Fibroblast of mammary gland (primary cell): ENCODE measurements at regions not wholly inside any gene's neighbourhood (a gene's known extent, or its start where the extent isn't known, plus 50 kb on each side); places are given as distances from the start of the nearest gene placed in this dataset.

Experiments
- DNase-seq: peaks from one replicate; pipeline ENCODE4 v3.0.0-alpha.2; 2010; ENCODE audit warnings: low read depth
- H3K4me3 ChIP-seq: 2 replicates; pipeline ENCODE4 v1.5.1; 2011; ENCODE audit warnings: low read depth, mild to moderate bottlenecking, low read length, moderate library complexity; ENCODE audit not compliant: control insufficient read depth
- TF ChIP-seq, protein P1 (sequence below): conservative IDR thresholded peaks from 2 replicates; pipeline ENCODE4 v1.5.1; 2011; ENCODE audit warnings: low read depth, low read length, inconsistent platforms; ENCODE audit not compliant: control insufficient read depth, insufficient read depth

DNA sequence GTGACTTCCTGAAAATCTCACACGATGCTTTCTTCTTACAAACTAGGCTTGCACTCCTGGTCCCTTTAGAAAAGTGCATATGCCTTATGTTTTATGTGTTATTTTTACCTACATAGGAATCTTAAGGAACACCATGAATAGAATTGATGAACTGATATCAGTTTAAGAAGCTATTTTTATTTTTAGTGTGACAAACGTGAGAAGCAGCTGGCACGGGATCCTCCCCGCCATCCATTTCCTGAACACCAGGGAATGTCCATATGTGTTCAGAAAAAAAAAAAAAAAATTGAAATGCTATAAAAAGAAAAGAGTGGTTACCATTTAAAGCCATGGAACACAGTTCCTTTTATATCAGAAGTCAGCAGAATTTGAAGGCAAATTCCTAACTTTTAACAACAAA, 1096.1 kb upstream of the PRKX start:
- TF ChIP-seq, protein P1, sequence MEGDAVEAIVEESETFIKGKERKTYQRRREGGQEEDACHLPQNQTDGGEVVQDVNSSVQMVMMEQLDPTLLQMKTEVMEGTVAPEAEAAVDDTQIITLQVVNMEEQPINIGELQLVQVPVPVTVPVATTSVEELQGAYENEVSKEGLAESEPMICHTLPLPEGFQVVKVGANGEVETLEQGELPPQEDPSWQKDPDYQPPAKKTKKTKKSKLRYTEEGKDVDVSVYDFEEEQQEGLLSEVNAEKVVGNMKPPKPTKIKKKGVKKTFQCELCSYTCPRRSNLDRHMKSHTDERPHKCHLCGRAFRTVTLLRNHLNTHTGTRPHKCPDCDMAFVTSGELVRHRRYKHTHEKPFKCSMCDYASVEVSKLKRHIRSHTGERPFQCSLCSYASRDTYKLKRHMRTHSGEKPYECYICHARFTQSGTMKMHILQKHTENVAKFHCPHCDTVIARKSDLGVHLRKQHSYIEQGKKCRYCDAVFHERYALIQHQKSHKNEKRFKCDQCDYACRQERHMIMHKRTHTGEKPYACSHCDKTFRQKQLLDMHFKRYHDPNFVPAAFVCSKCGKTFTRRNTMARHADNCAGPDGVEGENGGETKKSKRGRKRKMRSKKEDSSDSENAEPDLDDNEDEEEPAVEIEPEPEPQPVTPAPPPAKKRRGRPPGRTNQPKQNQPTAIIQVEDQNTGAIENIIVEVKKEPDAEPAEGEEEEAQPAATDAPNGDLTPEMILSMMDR: no peak
- DNase-seq: no peak
- no peak overlapping the region for H3K4me3 ChIP-seq

DNA sequence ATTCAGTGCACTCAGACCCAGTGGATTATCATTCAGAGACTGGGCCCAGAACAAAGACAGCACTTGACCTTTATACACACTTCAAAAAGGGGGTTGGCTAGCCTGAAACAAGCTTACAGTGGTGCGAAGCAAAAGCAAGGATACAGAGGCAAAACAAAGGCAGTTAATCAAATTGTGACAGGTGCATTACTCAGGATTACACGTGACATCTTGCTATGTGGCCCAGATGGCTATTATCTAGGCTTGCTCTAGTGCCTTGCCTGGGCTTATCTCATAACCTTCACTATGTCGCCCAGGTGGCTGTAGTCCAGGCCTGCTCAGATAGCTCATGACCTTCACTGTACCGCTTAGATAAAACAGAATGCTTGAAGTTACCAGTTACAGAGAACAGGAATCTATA, 1092.1 kb upstream of the PRKX start:
- no peak overlapping the region for H3K4me3 ChIP-seq
- DNase-seq: no peak
- TF ChIP-seq, protein P1: no peak

DNA sequence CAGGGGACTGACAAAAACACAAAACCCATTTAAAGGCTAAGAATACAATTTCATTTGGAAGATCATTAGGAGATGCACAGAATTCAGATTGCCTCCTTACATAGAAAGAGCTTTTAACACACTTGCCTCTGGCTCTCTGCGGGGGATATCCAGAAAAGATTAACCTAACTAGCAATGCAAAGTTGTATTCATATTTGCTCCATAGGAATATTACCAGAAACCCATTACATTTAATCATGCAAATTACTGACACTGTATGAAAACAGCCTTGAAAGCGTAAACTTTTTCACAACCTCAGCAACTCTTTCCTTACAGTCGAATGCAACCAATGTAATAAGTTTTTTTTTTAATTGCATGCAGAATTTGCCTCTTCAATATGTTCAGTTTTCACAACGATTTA, 1087.3 kb upstream of the PRKX start:
- TF ChIP-seq, protein P1: no peak
- no peak overlapping the region for H3K4me3 ChIP-seq

DNA sequence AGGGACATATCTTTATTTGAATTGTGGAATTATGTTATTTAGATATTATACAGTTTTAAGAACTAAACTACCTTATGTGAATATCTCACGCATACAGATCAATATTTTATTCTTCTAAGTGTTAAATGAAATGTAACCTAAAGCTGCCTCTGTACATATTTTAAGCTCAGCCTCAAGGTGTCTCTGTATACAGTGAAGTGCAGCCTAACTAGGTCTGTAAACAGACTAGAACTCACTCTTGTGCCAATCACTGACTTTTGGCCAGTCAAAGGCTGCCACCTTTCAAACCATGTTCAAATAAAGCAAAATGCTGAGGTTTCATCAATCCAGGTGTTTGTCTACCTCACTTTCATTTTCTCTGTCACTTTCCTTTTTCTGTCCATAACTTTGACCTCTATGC, 1074.5 kb upstream of the PRKX start:
- H3K4me3 ChIP-seq: no peak overlapping the region
- TF ChIP-seq, protein P1: no peak
- DNase-seq: no peak

More for the DNA sequence above, 1087.3 kb upstream of the PRKX start:
- DNase-seq: no peak

DNA sequence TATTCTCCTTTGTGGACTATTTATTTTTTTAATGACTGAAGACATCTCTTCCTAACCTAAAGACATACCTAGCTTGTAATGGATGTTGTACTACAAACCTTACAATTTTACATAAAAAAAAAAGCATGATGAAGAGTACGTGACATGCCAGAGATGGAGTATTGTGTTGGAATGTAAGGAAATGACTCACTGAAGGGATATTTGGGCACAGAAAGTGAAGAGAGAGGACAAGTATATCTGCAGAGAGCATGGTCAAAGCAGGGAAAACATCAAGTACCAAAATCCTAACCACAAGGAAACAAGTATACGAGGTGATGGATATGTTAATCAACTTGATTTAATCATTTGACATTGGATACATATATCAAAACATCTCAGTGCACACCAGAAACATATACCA, 1051.4 kb upstream of the PRKX start:
- TF ChIP-seq, protein P1: no peak
- H3K4me3 ChIP-seq: no peak overlapping the region
- DNase-seq: no peak

DNA sequence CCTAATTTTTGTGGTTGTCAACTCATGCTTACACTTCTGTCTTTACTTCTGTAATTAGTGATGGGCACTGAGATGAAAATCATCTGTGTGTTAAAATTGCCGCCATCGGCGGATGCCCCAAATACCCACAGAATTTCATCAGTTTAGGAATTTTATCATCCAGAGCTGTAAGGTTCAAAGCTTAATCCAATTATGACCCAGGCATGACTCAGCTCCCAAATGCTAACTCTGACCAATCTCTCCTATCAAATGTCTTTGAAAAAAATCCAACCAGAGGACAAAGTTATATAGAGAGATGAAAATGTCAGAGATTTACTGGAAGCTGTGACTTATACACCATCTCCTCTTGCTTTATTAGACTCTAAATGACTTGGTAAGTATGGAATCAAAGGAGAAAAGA, 1048.7 kb upstream of the PRKX start:
- TF ChIP-seq, protein P1: no peak
- H3K4me3 ChIP-seq: no peak overlapping the region
- no peak for DNase-seq
